ENCODE measurements at regions not wholly inside any gene's neighbourhood (a gene's known extent, or its start where the extent isn't known, plus 50 kb on each side); places are given as distances from the start of the nearest gene placed in this dataset.

GRCh38 chr20:6501061-6501460 lies 266.4 kb upstream of the BMP2 start:
- H3K4me3 ChIP-seq: no peak overlapping the region
- H3K36me3 ChIP-seq: no peaks in the 10 kb centered on the region
- TF ChIP-seq CTCF (IDR thresholded peaks at IDR 0.05 in 8 of 11, conservative IDR thresholded peaks at IDR 0.05 in 3 of 11) (no peak), POLR2A (IDR thresholded peaks at IDR 0.05) (no peak), POLR2AphosphoS5 (IDR thresholded peaks at IDR 0.05) (no peak)
- H3K9me3 ChIP-seq: no peaks in the 10 kb centered on the region
- intact Hi-C loops (cut with DNase I; ENCODE audit: low total_unique reads): no loop called here
- H3K4me1 ChIP-seq: no peaks in the 10 kb centered on the region
- 38 to 71% (median 44%) methylated on average over 1 of the region's 1 CpG for WGBS, 5 donors
- no peak overlapping the region for H3K27ac ChIP-seq
- no peak for DNase-seq
- H3K27me3 ChIP-seq (replicated peaks in 1 of 7): no peaks in the 10 kb centered on the region

DNA sequence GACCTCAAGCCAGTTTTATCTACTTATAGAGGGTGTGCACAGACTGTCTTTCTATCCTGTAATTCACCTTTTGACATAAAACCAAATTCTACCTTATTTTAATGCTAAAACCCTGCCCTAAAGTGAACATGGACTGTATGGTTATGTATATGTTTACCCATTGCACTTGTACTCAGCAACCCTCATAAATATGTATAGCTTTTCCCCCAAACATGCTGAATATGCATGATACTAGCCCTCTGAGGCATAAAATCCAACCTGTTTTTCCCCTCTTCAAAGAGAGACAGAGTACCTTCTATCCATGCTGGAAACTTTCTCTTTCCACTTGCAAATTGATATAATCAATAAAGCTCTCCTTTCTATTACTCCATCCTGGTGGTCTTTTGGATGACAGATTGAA lies 267.9 kb upstream of the BMP2 start:
- no peak for DNase-seq
- H3K4me1 ChIP-seq: no peaks in the 10 kb centered on the region
- no peak overlapping the region for H3K27ac ChIP-seq
- no peaks in the 10 kb centered on the region for H3K36me3 ChIP-seq
- H3K27me3 ChIP-seq (replicated peaks in 1 of 7): no peaks in the 10 kb centered on the region
- intact Hi-C loops (cut with DNase I; ENCODE audit: low total_unique reads): no loop called here
- no peak overlapping the region for H3K4me3 ChIP-seq
- TF ChIP-seq POLR2A (IDR thresholded peaks at IDR 0.05) (no peak), CTCF (IDR thresholded peaks at IDR 0.05 in 8 of 11, conservative IDR thresholded peaks at IDR 0.05 in 3 of 11) (no peak), POLR2AphosphoS5 (IDR thresholded peaks at IDR 0.05) (no peak)
- H3K9me3 ChIP-seq: no peaks in the 10 kb centered on the region

GRCh38 chr20:6496874-6497273 lies 270.6 kb upstream of the BMP2 start:
- TF ChIP-seq POLR2AphosphoS5 (IDR thresholded peaks at IDR 0.05): no peak
- H3K36me3 ChIP-seq: no peaks in the 10 kb centered on the region
- H3K27ac ChIP-seq: no peak overlapping the region
- no peak for DNase-seq
- intact Hi-C loops (cut with DNase I; ENCODE audit: low total_unique reads): no loop called here
- no peaks in the 10 kb centered on the region for H3K27me3 ChIP-seq (replicated peaks in 1 of 7)
- H3K9me3 ChIP-seq: no peaks in the 10 kb centered on the region
- H3K4me1 ChIP-seq: no peaks in the 10 kb centered on the region
- no peak overlapping the region for H3K4me3 ChIP-seq

DNA sequence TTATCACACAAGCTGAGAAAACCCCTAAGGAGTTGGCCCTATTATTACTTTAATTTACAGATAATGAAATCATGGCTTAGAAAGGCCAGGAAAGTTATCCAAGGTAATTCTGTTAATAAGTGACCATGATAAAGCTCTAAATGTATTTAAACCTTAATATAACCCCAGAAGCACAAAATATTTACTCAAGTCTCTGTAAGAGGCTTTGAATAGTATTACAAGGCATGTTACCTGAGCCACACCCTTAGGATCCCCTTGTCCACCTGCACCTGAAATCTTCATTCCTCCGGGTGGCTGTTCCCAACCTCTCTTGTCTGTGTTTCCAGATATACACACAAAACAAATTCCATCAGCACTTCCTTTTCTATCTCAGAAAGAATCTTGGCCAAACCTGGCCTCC lies 271.6 kb upstream of the BMP2 start:
- WGBS, 5 donors: 85 to 100% (median 91%) methylated on average over 1 of the region's 1 CpG
- intact Hi-C loops (cut with DNase I; ENCODE audit: low total_unique reads): no loop called here
- Histone ChIP-seq H3K4me3 (no peak overlapping the region), H3K9me3 (no peaks in the 10 kb centered on the region), H3K27me3 (replicated peaks in 1 of 7) (no peaks in the 10 kb centered on the region), H3K4me1 (no peaks in the 10 kb centered on the region), H3K27ac (no peak overlapping the region), H3K36me3 (no peaks in the 10 kb centered on the region)
- DNase-seq: no peak
- TF ChIP-seq CTCF (IDR thresholded peaks at IDR 0.05 in 8 of 11, conservative IDR thresholded peaks at IDR 0.05 in 3 of 11): no peak
- TF ChIP-seq POLR2A (IDR thresholded peaks at IDR 0.05): no peak
- TF ChIP-seq POLR2AphosphoS5 (IDR thresholded peaks at IDR 0.05): no peak

Measured in spleen (tissue), 11 donors.